MV-4-11 (cell line): ENCODE measurements at regions not wholly inside any gene's neighbourhood (a gene's known extent, or its start where the extent isn't known, plus 50 kb on each side); places are given as distances from the start of the nearest gene placed in this dataset.
A peak's percentile ranks its signal among the peaks of the same experiment; 100 is the strongest.

ENCODE experiments used
- DNase-seq: peaks from one replicate; lab custom pipeline; 2025; lab: John Stamatoyannopoulos, UW

DNA sequence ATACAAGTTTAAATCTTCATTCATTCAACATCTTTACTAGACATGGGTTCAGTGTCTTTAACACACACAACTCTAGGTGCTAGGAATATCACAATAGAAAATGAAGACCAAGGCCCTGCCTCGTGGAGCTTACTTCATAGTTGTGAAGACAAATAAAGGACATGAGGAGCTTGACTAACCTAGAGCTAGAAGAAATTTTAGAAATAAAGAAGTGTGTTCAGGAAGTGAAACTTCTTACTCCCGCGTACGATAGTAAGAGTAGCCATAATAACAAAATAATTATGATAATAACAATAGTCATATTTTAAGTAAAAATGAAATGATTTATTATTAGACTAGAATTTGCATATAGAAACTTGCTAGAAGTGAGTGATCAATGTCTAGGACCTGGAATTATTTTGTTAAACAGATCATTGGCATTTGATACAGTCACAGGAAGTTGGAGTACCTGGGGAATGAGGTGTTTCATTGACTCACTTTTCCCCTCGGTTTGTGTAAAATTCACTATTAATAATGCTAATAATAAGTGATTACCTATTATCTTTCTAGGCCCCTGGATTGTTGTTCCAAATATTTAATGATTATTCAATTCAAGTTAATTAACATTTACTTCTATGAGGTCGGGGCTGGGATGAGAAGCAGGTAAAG is 331.3 kb downstream of the NSG2 start:
- DNase-seq, result peak; percentile 66

DNA sequence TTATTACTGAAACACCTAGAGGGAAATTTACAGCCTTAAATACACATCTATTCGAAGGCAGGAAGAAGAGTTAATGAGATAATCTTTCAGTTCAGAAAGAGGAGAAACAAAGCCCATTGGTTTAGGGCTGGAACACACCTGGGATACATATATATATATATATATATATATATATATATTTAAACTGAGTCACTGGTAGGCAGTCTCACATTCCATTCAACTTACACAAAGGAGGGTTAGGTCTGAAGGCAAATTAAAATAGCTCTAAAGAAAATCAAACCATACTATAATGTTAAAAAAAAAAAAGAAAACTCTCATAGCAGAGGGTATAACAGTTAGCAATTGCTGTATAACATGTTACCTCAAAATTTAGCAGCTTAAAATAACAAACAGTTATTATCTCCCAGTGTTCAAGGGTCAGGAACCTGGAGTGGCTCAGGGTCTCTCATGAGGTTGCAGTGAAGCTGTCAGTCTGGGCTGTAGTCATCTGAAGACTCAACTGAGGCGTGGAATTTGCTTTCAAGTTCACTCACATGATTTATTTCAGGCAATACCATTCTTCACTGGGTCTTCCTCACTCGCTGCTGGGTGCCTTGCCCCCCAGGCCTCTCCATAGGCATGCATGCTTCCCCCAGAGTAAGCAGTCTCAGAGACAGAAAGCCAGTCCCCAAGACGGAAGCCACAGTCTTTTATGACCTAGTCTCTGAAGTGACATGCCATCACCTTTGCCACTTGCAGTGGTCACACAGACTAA is 332.8 kb downstream of the NSG2 start:
- no peak for DNase-seq

DNA sequence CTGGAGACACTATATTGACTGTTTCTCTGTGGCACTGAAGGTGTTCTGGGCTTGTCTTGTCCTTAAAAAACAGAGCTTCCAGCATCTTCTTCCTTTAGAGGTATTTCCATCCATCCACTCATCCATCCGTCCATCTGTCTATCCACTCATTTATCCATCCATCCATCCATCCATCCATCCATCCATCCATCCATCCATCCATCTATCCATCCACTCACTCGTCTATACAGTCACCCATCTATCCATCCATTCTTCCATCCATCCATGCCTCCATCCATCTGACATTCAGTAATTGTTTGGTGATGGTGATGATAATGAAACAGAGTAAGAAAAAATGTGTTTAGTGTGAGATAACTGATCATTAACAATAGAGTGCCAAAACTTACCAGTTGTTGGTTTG is 334.8 kb downstream of the NSG2 start:
- DNase-seq, result no peak

DNA sequence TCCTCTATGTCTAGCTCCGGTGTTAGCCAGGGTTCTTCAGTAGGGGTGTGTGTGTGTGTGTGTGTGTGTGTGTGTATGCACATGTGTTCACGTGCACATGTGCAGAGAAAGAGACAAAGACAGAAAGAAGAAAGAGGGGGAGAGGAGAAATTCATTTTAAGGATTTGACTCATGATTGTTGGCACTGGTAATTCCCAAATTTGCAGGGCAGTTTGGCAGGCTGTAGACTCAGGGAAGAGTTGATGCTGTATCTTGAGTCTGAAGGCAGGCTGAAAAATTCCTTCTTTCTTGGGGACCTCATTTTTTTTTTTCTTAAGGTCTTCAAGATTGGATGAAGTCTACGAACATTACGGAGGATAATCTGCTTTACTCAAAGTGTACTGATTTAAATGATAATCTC is 335.7 kb downstream of the NSG2 start:
- DNase-seq, result no peak

DNA sequence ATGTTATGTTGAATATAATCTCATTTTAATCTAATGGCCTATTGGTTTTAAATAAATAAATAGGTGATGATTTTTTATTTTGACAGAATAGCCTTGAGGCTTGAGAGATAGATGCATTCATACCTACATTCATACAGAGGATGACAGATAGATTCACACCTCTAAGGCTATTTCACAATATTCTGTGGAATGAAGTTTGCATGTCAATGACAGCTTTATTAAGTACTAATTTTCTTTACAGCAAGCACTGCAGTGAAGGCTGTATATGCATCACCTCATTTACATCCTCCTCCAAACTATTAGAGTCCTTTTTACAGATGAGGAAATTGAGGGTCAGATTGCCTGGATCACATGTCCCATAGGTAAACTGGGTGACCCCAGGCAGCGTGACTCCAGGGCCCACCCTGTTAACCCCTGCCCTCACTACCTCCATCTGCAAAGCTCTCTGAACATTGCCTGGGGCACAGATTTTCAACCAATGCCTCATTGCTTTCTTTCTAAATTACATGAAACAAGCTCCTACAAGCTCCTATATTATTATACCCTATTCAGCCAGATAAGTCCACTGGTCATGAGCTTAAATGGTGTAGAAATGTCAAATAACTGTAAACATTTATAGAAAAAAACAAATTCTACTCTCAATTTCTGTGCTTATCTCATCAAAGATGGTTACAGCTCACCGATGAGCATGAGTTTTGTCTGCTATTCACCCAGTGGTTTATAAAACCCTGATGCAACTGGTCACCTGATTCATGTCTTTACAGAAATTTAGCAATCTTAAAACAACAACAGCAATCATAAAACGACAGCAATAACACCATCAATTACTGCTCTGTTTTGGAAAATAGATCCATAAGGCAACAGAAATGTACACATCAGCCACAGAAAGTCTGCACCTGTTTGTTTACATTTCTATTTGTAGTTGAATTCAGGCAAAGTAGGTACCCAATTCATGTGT is 338.0 kb downstream of the NSG2 start:
- no peak for DNase-seq

DNA sequence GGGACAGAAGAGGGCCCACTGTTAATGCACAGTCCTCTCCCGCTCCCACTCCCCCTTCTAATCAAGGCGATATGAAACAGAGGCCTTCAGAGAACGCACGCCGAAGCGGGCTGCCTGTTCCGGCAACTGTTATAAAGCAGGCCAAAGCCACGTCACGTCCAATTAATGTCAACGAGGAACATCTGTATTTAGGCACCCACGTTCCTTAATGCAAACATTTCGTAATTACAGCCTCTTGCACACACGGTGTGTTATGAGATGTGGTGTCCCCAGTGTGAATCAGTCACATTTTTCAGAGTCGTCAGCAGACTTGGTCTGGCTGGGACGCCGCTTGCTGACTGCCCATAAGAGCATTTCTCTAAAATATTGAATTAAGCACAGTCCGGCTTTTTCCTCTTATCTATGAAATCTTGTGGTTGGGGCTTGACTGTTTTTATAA is 339.0 kb downstream of the NSG2 start:
- peak; percentile 45 for DNase-seq

DNA sequence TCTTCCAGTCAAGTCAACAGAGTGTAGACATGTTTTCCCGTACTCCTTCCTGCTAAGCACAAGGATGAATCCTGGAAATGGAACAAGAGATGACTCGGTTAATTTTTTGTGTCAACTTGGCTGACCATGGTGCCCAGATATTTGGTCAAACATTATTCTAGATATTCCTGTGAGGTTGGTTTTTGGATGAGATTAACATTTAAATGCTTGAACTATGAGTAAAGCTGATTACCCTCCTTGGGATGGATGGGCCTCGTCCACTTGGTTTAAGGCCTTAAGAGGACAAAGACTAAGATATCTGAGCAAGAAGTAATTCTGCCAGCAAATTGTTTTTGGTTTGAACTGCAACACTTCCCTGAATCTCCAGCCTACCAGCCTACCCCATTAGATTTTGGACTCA is 338.1 kb upstream of the MSX2 start:
- no peak for DNase-seq

DNA sequence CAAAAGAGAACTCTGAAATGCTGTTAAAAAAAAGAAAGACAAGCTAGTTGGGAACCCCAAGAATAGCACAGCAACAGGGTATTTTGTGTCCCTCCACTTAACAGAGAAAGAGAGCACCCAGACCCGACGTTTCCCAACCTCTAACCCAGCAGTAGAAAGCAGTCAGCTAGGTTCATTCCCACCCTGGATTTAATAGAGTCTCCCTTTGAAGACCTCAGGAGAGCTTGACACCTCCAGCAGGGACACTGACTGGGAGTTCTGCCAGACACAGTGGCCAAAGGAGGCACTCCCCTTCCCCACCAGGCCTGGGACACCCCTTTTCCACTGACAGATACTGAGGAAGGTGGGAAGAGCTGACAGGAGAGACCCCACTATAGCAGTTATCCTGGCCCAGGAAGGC is 337.5 kb upstream of the MSX2 start:
- no peak for DNase-seq

DNA sequence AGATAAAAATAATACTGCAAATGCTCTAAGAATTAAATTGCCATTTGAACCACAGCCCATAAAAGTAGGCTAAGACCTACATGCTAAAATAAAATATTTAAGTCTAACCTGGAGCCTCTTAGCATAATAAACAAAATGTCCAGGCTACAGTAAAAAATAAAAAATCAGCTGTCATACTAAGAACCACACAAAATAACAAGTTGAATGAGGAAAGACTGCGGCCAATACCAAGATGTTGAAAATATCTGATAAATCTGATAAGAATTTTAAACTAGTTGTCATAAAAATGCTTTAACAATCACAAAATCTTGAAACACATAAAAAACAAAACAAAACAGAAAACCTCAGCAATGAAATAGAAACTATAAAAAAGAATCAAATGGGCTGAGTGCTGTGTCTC is 336.9 kb upstream of the MSX2 start:
- DNase-seq, result no peak

DNA sequence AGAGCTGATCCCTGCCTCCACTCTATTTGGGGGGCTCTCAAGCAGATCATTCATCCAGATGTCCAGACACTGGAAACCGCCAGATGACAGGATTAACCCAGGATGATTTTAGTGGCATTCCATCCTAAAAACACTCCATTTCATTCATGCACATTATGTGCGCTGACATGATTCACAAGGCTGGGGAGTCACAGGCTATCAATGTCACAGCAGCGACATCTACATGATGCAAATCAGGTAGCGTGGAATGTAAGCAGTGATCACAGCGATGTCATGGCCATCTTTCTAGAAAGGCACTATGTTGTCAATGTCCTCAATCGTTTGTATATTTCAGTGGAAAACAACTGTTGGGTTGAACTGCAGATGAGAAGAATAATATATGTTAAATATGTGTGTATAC is 331.5 kb upstream of the MSX2 start:
- DNase-seq, result no peak

DNA sequence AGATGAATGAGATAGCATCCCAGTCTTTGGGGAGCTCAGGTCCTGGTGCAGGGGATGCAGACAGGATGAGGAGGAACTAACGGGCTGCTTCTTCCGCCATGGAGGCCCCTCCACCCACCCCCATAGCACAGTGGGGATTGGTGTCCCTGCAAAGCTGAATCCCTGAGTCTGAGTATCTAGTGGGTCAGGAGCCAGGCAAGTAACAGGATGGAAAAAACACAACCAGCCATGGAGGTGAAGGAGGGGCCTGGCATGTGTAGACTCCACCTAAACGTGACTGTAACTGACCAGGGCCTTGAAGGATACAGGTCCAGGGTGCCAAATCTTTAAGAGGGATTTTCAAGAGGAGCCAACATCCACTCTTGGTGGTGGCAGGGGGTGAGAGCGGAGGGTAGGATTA is 327.8 kb upstream of the MSX2 start:
- DNase-seq, result no peak

DNA sequence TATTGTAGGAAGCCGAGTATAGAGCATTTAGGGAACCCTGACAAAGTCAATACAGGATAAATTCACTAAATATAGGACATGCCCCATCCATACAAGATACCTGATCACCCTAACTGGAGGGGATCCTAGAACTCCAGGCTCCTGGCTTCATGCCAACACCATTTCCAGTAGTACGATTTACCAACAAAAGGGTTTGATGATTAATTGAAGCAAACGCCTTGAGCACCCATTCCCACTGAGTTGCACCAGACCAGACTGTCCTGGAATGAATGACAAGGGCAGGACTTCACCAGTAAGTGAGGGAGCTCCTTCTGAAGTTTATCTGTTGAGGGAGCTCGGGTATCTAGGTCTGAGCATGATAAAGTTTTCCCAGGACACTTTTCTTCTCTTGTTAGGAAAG is 327.2 kb upstream of the MSX2 start:
- no peak for DNase-seq

DNA sequence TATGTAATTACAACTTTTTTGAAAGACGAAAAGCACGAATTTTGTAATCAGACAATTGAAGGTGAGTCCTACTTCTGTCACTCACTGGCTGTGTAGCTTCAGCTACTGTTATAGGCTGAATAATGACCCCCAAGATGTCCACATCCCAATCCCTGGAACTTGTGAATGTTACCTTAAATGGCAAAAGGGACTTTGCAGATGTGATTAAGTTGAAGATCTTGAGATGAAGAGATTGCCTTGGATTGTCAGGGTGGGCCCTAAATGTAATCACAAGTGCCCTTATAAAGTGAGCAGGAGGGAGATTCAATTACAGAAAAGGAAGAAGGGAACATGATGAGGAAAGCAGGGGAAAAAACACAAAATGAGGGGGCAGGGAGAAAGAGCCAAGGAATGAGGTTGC is 326.2 kb upstream of the MSX2 start:
- DNase-seq, result no peak

DNA sequence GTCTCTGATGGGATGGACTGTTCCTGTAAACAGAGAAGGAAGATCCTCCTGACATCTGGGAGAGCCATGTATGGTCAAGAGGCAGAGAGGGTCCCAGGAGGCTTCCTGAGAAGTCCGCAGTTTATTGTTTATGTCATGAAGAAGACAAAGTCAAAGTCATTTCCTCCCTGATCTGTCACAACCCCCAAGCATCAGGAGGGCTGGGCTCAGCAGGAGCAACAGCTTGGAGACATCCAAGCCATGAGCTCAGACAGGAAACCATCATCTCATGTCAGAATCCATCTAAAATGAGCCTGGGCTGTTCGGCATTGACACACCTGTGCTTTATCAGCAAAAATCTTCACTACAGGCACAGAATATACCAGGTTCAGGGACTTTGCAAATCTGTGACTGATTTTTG is 325.0 kb upstream of the MSX2 start:
- DNase-seq, result no peak

DNA sequence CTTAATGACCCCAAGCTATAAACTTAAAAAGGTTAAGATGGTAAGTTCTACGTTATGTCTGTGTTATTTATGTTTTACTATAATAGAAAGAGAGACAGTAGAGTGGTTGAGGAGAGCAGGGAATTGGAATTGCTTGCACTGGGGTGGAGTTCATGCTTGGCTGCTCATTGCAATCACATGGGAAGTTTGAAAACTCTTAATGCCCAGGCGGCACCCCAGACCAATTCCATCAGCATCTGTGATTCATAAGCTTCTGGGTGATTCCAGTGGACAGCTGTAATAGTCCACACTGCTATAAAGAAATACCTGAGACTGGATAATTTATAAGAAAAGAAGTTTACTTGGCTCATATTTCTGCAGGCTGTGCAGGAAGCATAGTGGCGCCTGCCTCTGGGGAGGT is 323.9 kb upstream of the MSX2 start:
- no peak for DNase-seq

DNA sequence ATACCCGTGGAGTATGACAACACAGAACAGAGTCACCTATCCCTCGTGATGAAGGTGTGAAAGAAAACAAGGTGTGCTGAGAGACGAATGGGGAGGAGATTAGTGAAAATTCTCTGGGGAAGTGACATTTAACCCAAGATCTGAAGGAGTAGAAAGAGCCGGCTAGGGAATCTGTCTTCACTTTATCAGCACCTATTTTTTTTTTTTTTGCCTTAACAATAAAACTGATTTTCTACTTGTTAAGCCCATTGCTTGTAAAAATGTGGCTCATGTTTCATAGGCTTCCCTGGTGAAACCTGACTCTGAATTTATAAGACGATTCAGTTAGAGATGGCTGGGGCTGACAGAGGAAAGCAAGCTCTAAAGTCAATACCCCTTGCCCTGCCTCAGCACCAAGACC is 322.6 kb upstream of the MSX2 start:
- no peak for DNase-seq

DNA sequence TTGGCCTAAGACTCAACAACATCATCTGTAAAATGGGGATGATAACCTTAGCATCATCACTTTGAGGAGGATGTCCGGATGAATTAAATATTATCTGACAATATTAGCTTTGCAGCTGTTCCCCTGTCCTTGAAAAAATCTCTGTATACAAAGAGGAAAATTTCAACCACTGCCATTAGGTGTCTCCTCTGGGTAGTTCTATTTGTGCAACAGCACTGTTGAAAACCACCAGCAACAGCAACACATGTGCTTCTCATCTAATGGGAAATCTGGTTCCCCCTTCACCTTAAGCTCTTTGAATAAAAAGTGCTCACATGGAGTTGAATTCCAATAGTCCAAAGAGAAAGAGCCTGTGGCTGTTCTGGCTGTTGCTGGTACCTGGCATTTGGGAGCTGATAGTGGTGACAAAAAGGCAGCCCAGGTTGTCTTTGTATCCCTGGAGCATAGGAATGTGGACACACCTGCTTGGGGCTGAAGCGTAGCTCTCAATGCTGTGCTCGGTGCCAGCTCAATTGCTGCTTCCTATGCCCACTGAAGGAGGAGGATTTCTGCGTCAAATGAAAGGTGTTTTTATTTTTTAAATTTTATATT is 322.1 kb upstream of the MSX2 start:
- peak; percentile 27 for DNase-seq

DNA sequence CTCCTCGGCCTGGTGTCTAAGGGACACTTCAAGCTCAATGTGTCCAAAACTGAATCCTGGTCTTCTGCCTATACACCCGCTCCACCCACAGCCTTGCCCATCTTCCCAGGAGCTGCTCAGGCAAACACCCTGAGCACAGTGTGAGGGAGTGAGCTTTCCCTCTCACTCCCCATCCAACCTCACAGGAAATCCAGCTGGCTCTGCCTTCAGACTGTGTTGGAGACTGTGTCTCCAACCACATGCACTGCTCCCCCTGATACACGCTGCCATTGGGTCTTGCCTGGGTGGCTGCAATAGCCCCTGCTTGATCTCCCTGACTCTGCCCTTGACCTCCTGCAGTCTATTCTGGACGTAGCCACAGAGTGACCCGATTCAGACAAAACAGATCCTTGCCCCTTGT is 319.5 kb upstream of the MSX2 start:
- no peak for DNase-seq

DNA sequence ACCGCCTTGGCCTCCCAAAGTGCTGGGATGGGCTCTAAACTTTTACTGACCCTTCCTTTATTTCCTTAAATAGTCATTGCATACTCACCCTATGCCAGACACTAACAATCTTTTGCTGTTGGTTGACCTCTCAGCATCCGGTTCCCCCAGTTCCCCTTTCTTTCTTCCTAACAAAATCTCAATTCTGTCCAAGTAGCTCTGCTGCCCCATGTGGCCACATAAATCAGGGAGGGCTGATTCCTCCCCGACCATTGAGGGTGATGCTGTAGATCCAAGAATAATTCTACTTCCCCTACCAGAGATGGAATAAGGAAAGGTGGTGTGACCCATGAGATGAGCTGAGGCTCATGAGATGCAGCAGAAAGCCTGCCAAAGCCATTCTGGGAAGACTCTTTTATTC is 315.3 kb upstream of the MSX2 start:
- DNase-seq, result peak; percentile 98

DNA sequence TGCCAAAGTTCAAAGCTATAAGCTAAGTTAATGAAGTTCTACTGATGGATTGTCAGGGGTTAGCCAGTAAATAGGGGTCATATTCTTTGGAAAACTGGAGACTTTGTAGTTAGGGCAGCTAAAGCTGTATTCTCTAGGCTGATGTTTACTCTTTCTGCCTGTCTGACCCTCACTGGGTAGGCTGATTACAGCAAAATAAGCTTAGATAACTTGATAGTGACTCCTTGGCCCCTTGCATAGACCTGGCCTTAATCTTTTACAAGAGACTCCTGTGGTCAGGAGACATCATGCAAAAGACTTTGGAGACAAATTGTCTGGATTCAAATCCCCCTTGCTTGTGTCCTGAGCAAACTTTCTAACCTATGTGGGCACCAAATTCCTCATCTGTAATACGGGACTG is 314.4 kb upstream of the MSX2 start:
- no peak for DNase-seq

DNA sequence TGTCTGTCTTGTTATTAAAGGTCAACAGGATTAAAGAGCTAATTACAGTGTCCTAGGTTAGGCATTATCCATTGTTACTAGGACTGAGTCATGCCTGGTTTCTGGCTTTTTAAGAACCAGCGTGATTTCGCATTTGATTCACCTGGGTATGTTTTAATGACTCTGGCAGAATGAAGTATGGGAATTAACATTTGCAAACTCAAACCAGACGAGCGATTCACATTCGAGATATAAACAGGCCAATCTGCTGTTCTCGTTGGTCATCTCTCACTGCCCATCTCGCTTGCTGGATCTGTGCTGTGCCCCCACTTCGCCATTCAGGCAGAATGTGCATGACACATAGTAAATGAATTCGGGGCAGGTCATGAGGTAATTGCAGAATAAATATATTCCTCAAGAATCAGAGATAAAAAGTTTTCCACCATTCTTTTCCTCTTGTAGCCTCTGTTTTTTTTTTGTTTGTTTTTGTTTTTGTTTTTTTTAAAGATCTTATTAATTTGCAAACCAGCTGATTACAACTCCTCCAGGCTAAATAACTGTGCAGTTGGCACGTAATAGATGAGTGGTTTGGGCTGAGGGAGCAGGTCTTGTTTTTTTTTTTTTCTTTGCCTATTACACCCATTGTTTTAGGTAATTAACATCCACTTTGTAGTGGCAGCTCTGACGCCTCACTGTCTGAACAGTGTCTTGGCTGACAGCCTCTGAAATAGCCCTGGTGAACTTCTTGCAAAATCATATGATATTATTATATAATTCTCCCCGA is 313.5 kb upstream of the MSX2 start:
- no peak for DNase-seq

DNA sequence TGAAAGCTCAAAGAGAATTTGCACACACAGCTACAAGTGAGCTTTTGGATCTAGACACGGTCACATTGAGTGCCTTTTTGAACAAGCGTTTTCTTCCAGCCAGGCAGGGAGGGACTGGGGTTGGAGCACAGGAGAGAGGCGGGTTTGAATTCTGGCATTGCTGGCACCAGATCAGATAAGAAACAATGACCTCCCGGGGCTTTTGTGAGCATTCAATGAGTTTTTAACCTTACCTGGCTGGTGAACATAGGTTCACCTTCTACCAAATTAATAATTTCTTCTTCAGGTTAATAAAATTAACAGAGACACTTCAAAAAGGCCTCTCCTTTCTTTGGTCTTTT is 312.9 kb upstream of the MSX2 start:
- no peak for DNase-seq
